Fibroblast of skin of scalp (primary cell): ENCODE measurements at regions not wholly inside any gene's neighbourhood (a gene's known extent, or its start where the extent isn't known, plus 50 kb on each side); places are given as distances from the start of the nearest gene placed in this dataset.

Experiments
- DNase-seq: peaks from one replicate; pipeline ENCODE4 v3.0.0-alpha.2; 2013

- DNase-seq = no peak
Observed at GRCh38 chr3:74691946-74692345, 77.5 kb upstream of the CNTN3 start.

DNA sequence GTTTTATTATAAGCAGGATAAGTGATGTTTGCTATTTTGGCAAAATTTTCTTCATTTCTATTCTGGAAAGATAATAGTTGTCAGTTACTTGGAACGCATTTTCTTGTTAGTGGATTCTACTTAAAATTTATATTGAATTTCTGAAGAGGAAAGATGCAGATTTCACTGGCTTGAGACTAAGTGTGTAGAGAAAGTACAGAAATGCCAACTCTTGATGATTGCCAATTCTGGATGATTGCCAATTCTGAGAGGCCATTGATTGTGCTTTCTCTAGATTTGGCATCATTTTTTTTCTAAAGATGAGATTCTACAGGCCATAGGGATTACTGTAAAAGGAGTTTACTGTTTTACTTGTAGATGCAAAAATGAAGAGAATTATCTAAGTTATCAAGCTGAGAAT, 58.9 kb upstream of the CNTN3 start:
- no peak for DNase-seq

DNA sequence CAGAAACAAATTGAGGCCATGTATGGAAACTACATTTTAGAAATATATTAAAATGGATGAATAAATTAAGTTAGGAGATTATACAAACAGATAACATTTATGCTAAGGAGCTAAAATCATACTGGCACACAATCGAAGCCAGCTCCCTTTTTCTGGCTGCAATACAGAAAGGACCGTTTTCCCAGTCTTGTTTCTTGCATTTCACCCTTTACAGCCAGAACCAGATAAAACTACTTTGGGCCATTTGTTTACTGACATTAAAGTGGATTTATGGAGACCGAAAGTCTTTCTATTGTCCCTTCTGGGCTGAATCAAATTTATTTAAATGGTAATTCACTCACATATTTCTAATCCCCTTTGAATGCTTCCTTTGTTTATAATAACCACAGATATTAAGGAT, 50.1 kb upstream of the CNTN3 start:
- DNase-seq = no peak
